AG04450 (cell line): ENCODE measurements at regions not wholly inside any gene's neighbourhood (a gene's known extent, or its start where the extent isn't known, plus 50 kb on each side); places are given as distances from the start of the nearest gene placed in this dataset.
"Not testable (repeated sequence)": the region's sequence is repeated elsewhere in the genome, so short reads cannot be mapped to it uniquely, and the experiment has no call there.

ENCODE experiments used
- CTCF ChIA-PET: fragments of 300-600, 350-600 bp; formaldehyde crosslinking; extraction: SDS; loops from one replicate; lab custom pipeline; 2022; ENCODE audit warnings: antibody characterized with exemption, inconsistent platforms; lab: Charles Lee
- POLR2A ChIA-PET: fragments of 350-600 bp; formaldehyde crosslinking; extraction: SDS; loops from one replicate; lab custom pipeline; 2021; ENCODE audit warnings: antibody characterized with exemption, inconsistent platforms; lab: Yijun Ruan, JAX
- DNase-seq: peaks from one replicate; pipeline ENCODE4 v3.0.0-alpha.2; 2011; ENCODE audit warnings: low read depth, low spot score
- H3K27ac ChIP-seq: one replicate; pipeline ENCODE4 v1.5.1; 2012; ENCODE audit warnings: low read depth, low read length, control low read depth
- H3K27me3 ChIP-seq: one replicate; pipeline ENCODE4 v1.6.0; 2012; ENCODE audit warnings: low read length; ENCODE audit not compliant: control insufficient read depth, insufficient read depth
- H3K4me3 ChIP-seq: 2 replicates; pipeline ENCODE4 v1.5.1; 2011; ENCODE audit warnings: mild to moderate bottlenecking, low read depth, low read length, control low read depth
- H3K9me3 ChIP-seq: 2 replicates; pipeline ENCODE4 v1.5.1; 2012; ENCODE audit warnings: low read length; ENCODE audit not compliant: control insufficient read depth, insufficient read depth
- CTCF ChIP-seq: IDR thresholded peaks from 2 replicates; pipeline ENCODE4 v1.5.1; 2011; ENCODE audit warnings: low read depth, low read length, control low read depth, inconsistent platforms

GRCh38 chr1:57532299-57532698 is 108.4 kb upstream of the DAB1 start:
- no peak overlapping the region for H3K27ac ChIP-seq
- H3K27me3 ChIP-seq: no peaks in the 10 kb centered on the region
- H3K9me3 ChIP-seq: no peaks in the 10 kb centered on the region
- H3K4me3 ChIP-seq: no peak overlapping the region
- CTCF ChIA-PET: no interaction called here
- TF ChIP-seq CTCF: no peak
- POLR2A ChIA-PET: no interaction called here
- no peak for DNase-seq

GRCh38 chr1:57530911-57531260 is 107.0 kb upstream of the DAB1 start:
- CTCF ChIA-PET, POLR2A ChIA-PET: not testable (repeated sequence)

GRCh38 chr1:57530206-57530910 is 106.5 kb upstream of the DAB1 start:
- H3K9me3 ChIP-seq: no peaks in the 10 kb centered on the region
- no peaks in the 10 kb centered on the region for H3K27me3 ChIP-seq
- TF ChIP-seq CTCF: no peak
- DNase-seq: no peak
- ChIA-PET CTCF (no interaction called here), POLR2A (no interaction called here)
- no peak overlapping the region for H3K27ac ChIP-seq
- no peak overlapping the region for H3K4me3 ChIP-seq

More at GRCh38 chr1:57530911-57531260, 107.0 kb upstream of the DAB1 start:
- H3K27ac ChIP-seq, H3K9me3 ChIP-seq, DNase-seq, H3K4me3 ChIP-seq, H3K27me3 ChIP-seq: not testable (repeated sequence)

GRCh38 chr1:57522575-57522974 is 98.7 kb upstream of the DAB1 start:
- no peaks in the 10 kb centered on the region for H3K27me3 ChIP-seq
- no peaks in the 10 kb centered on the region for H3K9me3 ChIP-seq
- TF ChIP-seq CTCF: no peak
- CTCF ChIA-PET: no interaction called here
- H3K27ac ChIP-seq: no peak overlapping the region
- H3K4me3 ChIP-seq: no peak overlapping the region
- POLR2A ChIA-PET: no interaction called here
- DNase-seq: no peak

GRCh38 chr1:57520743-57521515 is 97.1 kb upstream of the DAB1 start:
- Histone ChIP-seq H3K27me3 (no peaks in the 10 kb centered on the region), H3K27ac (no peak overlapping the region), H3K9me3 (no peaks in the 10 kb centered on the region), H3K4me3 (no peak overlapping the region)
- POLR2A ChIA-PET: no interaction called here
- TF ChIP-seq CTCF: no peak
- DNase-seq: no peak
- CTCF ChIA-PET: no interaction called here
